ENCODE measurements at regions not wholly inside any gene's neighbourhood (a gene's known extent, or its start where the extent isn't known, plus 50 kb on each side); places are given as distances from the start of the nearest gene placed in this dataset.

DNA sequence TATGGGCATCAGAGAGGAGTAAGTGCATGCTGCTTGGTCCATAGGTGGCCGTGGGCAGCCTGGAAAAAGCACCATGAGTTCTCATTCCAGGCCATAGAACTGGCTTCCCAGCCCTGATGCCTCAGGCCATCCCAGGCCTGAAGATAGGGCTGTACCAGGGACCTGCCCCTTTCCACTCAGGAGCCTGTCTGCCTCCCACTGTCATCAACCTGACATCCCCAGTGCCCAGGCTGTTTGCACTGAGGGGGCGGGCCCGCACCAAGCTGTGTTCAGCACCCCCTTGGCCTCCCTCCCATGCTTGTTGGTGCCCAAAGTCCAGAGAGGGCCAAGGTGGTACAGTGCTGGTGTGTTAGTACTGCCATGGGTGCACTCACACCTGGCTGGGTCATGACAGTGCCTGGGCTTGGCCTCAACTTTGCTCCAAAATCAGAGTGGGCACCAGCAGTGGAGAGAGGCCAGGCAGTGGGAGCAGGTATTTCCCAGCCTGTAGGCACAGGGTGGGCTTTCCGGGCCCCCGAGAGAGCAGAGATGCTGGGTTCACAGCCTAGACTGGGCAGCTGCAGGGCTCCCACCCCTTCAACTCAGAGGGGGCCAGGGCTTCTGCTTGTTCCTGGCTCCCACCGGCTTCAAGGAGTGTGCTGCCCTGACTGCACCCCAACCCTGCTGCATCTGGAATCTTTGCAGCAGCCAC lies 556.1 kb downstream of the SI start:
- Histone ChIP-seq H3K4me1 (ENCODE audit: control insufficient read depth, insufficient read depth, low read length, unreplicated experiment) (no peaks in the 10 kb centered on the region), H3K27ac (ENCODE audit: low read depth, low read length) (no peak overlapping the region), H3K27me3 (ENCODE audit: insufficient read depth, low read length) (no peaks in the 10 kb centered on the region), H3K4me3 (ENCODE audit: low read depth, low read length) (no peak overlapping the region), H3K36me3 (ENCODE audit: insufficient read depth, low read length) (no peaks in the 10 kb centered on the region), H3K79me2 (ENCODE audit: control insufficient read depth, insufficient read depth, low read length, unreplicated experiment) (no peaks in the 10 kb centered on the region), H2AFZ (ENCODE audit: low read length, unreplicated experiment) (no peak overlapping the region)

DNA sequence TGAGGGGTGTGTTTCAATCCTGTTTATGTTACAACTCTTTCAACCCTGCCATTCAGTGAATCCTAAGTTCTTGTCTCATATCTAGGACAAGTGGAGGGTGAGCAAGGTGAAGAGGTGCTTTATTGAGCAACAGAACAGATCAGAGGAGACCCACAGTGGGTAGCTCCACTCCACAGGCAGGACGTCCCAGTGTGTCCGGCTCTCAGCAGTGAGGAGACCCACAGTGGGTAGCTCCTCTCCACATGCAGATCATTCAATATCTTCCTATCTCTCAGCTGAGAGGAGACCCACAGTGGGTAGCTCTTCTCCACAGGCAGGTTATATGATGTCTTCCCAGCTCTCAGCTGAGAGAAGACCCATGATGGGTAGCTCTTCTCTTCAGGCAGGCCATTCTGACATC lies 556.7 kb downstream of the SI start:
- H3K27ac ChIP-seq (ENCODE audit: low read depth, low read length), result no peak overlapping the region
- no peak overlapping the region for H2AFZ ChIP-seq (ENCODE audit: low read length, unreplicated experiment)
- H3K4me1 ChIP-seq (ENCODE audit: control insufficient read depth, insufficient read depth, low read length, unreplicated experiment), result no peaks in the 10 kb centered on the region
- H3K79me2 ChIP-seq (ENCODE audit: control insufficient read depth, insufficient read depth, low read length, unreplicated experiment), result no peaks in the 10 kb centered on the region
- no peaks in the 10 kb centered on the region for H3K27me3 ChIP-seq (ENCODE audit: insufficient read depth, low read length)
- no peaks in the 10 kb centered on the region for H3K36me3 ChIP-seq (ENCODE audit: insufficient read depth, low read length)
- H3K4me3 ChIP-seq (ENCODE audit: low read depth, low read length), result no peak overlapping the region

DNA sequence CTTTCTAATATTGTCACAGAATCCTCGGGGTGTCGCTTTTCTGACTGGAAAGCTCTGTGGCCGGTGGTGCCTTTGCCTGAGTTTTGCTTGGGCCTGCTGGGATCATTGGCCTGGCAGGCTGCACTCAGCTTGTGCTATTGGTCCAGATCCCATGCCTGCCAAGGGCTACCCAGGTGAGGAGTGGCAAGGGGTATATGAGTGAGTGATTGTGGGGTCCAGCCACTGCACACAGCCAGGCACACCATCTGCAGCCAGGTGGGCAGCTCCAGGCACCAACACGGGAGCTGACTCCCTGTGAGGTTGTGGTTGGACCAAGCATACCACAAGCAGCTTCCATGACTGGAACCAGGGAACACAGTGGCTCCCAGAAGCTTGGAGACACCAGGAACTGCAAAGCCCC lies 557.2 kb downstream of the SI start:
- no peak overlapping the region for H3K27ac ChIP-seq (ENCODE audit: low read depth, low read length)
- no peak overlapping the region for H3K4me3 ChIP-seq (ENCODE audit: low read depth, low read length)
- H3K36me3 ChIP-seq (ENCODE audit: insufficient read depth, low read length), result no peaks in the 10 kb centered on the region
- H3K27me3 ChIP-seq (ENCODE audit: insufficient read depth, low read length), result no peaks in the 10 kb centered on the region
- H3K79me2 ChIP-seq (ENCODE audit: control insufficient read depth, insufficient read depth, low read length, unreplicated experiment), result no peaks in the 10 kb centered on the region
- no peak overlapping the region for H2AFZ ChIP-seq (ENCODE audit: low read length, unreplicated experiment)
- no peaks in the 10 kb centered on the region for H3K4me1 ChIP-seq (ENCODE audit: control insufficient read depth, insufficient read depth, low read length, unreplicated experiment)

DNA sequence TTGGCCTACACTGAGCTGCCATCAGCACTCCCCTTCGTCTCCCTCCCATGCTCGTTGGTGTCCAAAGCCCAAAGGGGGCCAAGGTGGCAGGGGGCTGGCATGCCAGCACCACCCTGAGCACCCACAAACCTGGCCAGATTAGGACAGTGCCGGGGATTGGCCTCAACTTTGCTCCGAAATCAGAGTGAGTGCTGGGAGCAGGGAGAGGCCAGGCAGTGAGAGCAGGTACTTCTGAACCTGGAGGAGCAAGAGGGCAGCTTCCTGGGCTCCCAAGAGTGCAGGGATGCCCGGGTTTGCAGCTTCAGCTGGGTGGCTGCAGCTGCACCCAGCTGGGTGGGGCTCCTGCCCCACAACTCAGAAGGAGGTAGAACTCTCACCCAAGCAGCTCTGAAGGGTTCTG lies 563.0 kb downstream of the SI start:
- Histone ChIP-seq H3K27ac (ENCODE audit: low read depth, low read length) (no peak overlapping the region), H2AFZ (ENCODE audit: low read length, unreplicated experiment) (no peak overlapping the region), H3K4me3 (ENCODE audit: low read depth, low read length) (no peak overlapping the region), H3K79me2 (ENCODE audit: control insufficient read depth, insufficient read depth, low read length, unreplicated experiment) (no peaks in the 10 kb centered on the region), H3K27me3 (ENCODE audit: insufficient read depth, low read length) (no peaks in the 10 kb centered on the region), H3K4me1 (ENCODE audit: control insufficient read depth, insufficient read depth, low read length, unreplicated experiment) (no peaks in the 10 kb centered on the region), H3K36me3 (ENCODE audit: insufficient read depth, low read length) (no peaks in the 10 kb centered on the region)

DNA sequence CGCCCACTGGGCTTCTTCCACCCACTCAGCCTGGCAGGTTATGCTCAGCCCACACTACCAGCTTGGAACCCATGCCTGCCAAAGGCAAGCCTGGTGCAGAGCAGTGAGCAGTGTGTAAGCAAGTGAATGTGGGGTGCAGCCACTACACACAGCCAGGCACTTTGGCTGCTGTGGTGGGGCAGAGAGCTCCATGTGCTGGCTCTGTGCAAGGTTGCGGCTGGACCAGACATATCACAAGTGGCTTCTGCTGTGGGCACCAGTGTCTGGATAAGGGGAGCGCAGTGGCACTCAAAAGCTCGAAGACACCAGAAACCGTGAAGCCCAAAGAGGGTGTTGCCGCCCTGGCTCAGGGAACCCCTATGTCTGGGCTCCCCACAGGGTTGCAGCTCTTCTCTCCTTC lies 563.7 kb downstream of the SI start:
- no peaks in the 10 kb centered on the region for H3K79me2 ChIP-seq (ENCODE audit: control insufficient read depth, insufficient read depth, low read length, unreplicated experiment)
- no peaks in the 10 kb centered on the region for H3K27me3 ChIP-seq (ENCODE audit: insufficient read depth, low read length)
- no peak overlapping the region for H2AFZ ChIP-seq (ENCODE audit: low read length, unreplicated experiment)
- no peak overlapping the region for H3K27ac ChIP-seq (ENCODE audit: low read depth, low read length)
- no peaks in the 10 kb centered on the region for H3K36me3 ChIP-seq (ENCODE audit: insufficient read depth, low read length)
- H3K4me3 ChIP-seq (ENCODE audit: low read depth, low read length), result no peak overlapping the region
- no peaks in the 10 kb centered on the region for H3K4me1 ChIP-seq (ENCODE audit: control insufficient read depth, insufficient read depth, low read length, unreplicated experiment)

DNA sequence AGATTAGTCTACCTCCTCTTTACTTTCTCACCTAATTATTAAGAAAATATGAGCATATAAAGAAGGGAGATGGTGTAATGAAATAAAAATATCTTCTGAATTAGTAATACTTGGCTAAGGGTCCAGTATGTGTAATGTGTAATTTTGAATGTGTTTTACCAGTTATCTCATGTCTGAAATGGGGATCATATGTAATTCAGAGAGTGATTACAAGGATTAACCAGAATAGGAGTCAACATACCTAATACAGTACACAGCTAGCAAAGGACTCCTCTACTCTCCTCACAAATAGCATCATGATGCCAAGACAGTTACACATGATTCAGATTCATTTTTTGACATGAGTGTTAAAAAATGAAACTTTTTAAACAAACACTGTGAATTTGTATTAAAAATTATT lies 570.4 kb downstream of the SI start:
- Histone ChIP-seq H3K4me1 (ENCODE audit: control insufficient read depth, insufficient read depth, low read length, unreplicated experiment) (no peaks in the 10 kb centered on the region), H3K4me3 (ENCODE audit: low read depth, low read length) (no peak overlapping the region), H3K27me3 (ENCODE audit: insufficient read depth, low read length) (no peaks in the 10 kb centered on the region), H3K79me2 (ENCODE audit: control insufficient read depth, insufficient read depth, low read length, unreplicated experiment) (no peaks in the 10 kb centered on the region), H3K27ac (ENCODE audit: low read depth, low read length) (no peak overlapping the region), H2AFZ (ENCODE audit: low read length, unreplicated experiment) (no peak overlapping the region), H3K36me3 (ENCODE audit: insufficient read depth, low read length) (no peaks in the 10 kb centered on the region)

DNA sequence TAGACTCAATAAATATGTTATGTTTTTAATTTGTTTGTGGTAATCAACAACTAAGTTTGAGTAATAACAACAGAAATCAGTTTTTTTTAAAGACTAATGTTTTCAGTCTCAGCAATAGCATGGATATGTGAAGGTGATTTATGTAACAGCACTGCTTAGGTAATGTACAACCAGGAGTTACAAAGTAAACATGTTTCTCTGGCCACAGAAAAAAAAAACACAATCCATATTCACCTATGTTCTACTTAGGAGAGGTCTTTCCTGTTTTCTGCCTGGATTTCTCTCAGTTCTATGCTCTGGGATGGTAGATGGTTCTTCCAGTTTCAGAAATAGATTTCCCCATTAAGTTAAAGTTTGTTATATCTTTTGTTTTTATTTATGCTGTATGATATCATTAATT lies 579.4 kb downstream of the SI start:
- H3K27ac ChIP-seq (ENCODE audit: low read depth, low read length), result no peak overlapping the region
- no peaks in the 10 kb centered on the region for H3K36me3 ChIP-seq (ENCODE audit: insufficient read depth, low read length)
- H3K27me3 ChIP-seq (ENCODE audit: insufficient read depth, low read length), result no peaks in the 10 kb centered on the region
- H3K79me2 ChIP-seq (ENCODE audit: control insufficient read depth, insufficient read depth, low read length, unreplicated experiment), result no peaks in the 10 kb centered on the region
- no peak overlapping the region for H2AFZ ChIP-seq (ENCODE audit: low read length, unreplicated experiment)
- H3K4me3 ChIP-seq (ENCODE audit: low read depth, low read length), result no peak overlapping the region
- H3K4me1 ChIP-seq (ENCODE audit: control insufficient read depth, insufficient read depth, low read length, unreplicated experiment), result no peaks in the 10 kb centered on the region

DNA sequence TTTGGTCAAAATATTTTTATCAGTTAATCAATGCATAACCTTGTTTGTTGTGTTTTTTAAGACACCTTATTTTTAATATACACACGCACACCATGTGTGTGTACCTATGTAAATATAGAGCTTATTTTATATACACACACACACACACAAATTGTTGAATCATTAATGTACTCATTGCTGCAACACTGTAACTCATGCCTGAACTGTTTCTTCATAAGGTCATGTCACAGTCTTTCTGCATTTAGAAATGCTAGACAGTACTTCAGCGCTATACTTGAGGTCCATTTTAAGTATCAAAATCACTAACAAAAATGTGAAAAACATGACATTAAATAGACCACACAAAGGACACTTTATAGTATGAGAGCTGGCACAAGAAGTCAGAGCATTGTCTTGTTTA lies 589.4 kb downstream of the SI start:
- Histone ChIP-seq H3K27me3 (ENCODE audit: insufficient read depth, low read length) (no peaks in the 10 kb centered on the region), H3K36me3 (ENCODE audit: insufficient read depth, low read length) (no peaks in the 10 kb centered on the region), H3K4me1 (ENCODE audit: control insufficient read depth, insufficient read depth, low read length, unreplicated experiment) (no peaks in the 10 kb centered on the region), H3K79me2 (ENCODE audit: control insufficient read depth, insufficient read depth, low read length, unreplicated experiment) (no peaks in the 10 kb centered on the region), H3K27ac (ENCODE audit: low read depth, low read length) (no peak overlapping the region), H2AFZ (ENCODE audit: low read length, unreplicated experiment) (no peak overlapping the region), H3K4me3 (ENCODE audit: low read depth, low read length) (no peak overlapping the region)

DNA sequence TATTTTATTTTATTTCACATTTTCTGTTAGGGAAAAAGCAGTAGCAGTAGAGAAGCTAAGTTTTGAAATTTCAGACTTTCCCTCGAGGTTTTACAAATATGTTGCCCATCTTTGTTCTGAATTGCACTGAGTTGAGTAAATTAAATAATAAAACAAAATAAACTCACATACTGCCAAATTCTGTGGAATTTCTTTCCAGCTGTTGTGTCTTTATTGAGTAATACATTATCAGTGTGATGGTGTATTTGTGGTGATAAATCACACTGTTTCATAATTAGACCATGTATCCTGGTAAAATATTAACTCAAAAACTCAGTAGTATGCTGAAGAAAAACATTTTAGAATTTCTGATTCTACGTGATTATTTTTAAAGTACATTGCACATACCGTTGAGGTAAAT lies 592.1 kb downstream of the SI start:
- Histone ChIP-seq H2AFZ (ENCODE audit: low read length, unreplicated experiment) (no peak overlapping the region), H3K27ac (ENCODE audit: low read depth, low read length) (no peak overlapping the region), H3K27me3 (ENCODE audit: insufficient read depth, low read length) (no peaks in the 10 kb centered on the region), H3K4me3 (ENCODE audit: low read depth, low read length) (no peak overlapping the region), H3K4me1 (ENCODE audit: control insufficient read depth, insufficient read depth, low read length, unreplicated experiment) (no peaks in the 10 kb centered on the region), H3K79me2 (ENCODE audit: control insufficient read depth, insufficient read depth, low read length, unreplicated experiment) (no peaks in the 10 kb centered on the region), H3K36me3 (ENCODE audit: insufficient read depth, low read length) (no peaks in the 10 kb centered on the region)

DNA sequence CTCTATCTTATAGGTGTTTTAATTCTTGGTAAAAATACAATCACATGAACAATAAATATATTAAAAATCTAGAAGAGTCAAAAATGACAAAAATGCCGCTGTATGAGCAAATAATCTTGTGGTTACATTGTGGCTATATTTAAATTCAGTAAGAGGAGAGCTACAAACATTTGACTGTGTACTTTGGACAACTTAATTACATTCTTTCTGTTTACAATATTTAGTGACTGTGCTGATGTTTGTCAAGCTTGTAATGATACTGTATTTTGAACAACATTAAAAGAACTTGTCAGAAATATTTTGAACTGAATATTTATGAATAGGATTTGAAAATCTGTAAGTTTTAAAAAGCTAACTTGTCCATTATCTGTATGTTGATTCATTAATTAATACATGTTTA lies 598.3 kb downstream of the SI start:
- no peaks in the 10 kb centered on the region for H3K4me1 ChIP-seq (ENCODE audit: control insufficient read depth, insufficient read depth, low read length, unreplicated experiment)
- no peak overlapping the region for H3K4me3 ChIP-seq (ENCODE audit: low read depth, low read length)
- H2AFZ ChIP-seq (ENCODE audit: low read length, unreplicated experiment), result no peak overlapping the region
- H3K79me2 ChIP-seq (ENCODE audit: control insufficient read depth, insufficient read depth, low read length, unreplicated experiment), result no peaks in the 10 kb centered on the region
- no peaks in the 10 kb centered on the region for H3K36me3 ChIP-seq (ENCODE audit: insufficient read depth, low read length)
- no peaks in the 10 kb centered on the region for H3K27me3 ChIP-seq (ENCODE audit: insufficient read depth, low read length)
- no peak overlapping the region for H3K27ac ChIP-seq (ENCODE audit: low read depth, low read length)

DNA sequence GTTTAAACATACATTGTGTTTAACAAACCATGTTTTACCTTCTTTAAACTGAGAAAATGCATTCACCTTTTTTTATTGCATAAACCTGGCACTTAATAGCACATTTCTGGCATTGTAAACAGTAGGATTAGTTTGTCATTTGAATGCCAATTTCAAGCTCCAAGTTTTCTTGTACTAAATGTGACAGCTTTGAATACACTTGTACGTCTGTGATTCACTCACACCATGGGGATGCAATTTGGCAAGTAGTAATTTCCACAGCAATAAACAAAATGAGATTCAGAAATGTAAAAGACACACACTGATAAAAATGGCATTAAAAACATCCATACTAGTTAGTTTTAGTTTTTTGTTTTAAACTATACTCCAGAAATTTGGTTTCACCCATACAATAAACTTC lies 598.9 kb downstream of the SI start:
- no peaks in the 10 kb centered on the region for H3K79me2 ChIP-seq (ENCODE audit: control insufficient read depth, insufficient read depth, low read length, unreplicated experiment)
- no peak overlapping the region for H2AFZ ChIP-seq (ENCODE audit: low read length, unreplicated experiment)
- H3K27ac ChIP-seq (ENCODE audit: low read depth, low read length), result no peak overlapping the region
- no peaks in the 10 kb centered on the region for H3K4me1 ChIP-seq (ENCODE audit: control insufficient read depth, insufficient read depth, low read length, unreplicated experiment)
- no peak overlapping the region for H3K4me3 ChIP-seq (ENCODE audit: low read depth, low read length)
- no peaks in the 10 kb centered on the region for H3K36me3 ChIP-seq (ENCODE audit: insufficient read depth, low read length)
- H3K27me3 ChIP-seq (ENCODE audit: insufficient read depth, low read length), result no peaks in the 10 kb centered on the region
